GM23338 (cell line): ENCODE measurements at regions not wholly inside any gene's neighbourhood (a gene's known extent, or its start where the extent isn't known, plus 50 kb on each side); places are given as distances from the start of the nearest gene placed in this dataset.
A peak's percentile ranks its signal among the peaks of the same experiment; 100 is the strongest.

Experiments
- ATAC-seq: fragments of 200-7000 bp; cut with Tn5 transposase; 3 replicates; pipeline ENCODE4 v1.9.1; 2020
- DNase-seq: peaks from one replicate; pipeline ENCODE4 v3.0.0-alpha.2; 2015; ENCODE audit warnings: low spot score
- H2AFZ ChIP-seq: fragments of 200-600 bp; sonication (generic); 2 replicates; pipeline ENCODE4 v1.8.0; 2016; ENCODE audit warnings: antibody characterized with exemption, mild to moderate bottlenecking, moderate library complexity
- H3F3A ChIP-seq: fragments of 200-600 bp; sonication (generic); replicated peaks from 2 replicates; pipeline ENCODE4 v1.8.0; 2017; ENCODE audit warnings: antibody characterized with exemption, mixed run types, low read depth
- H3K27ac ChIP-seq: fragments of 200-600 bp; sonication (generic); 2 replicates; pipeline ENCODE4 v1.6.1; 2016; ENCODE audit warnings: low read depth
- H3K27me3 ChIP-seq: fragments of 200-600 bp; sonication (generic); 2 replicates; pipeline ENCODE4 v1.8.0; 2016; ENCODE audit warnings: mild to moderate bottlenecking, mixed run types, moderate library complexity; ENCODE audit not compliant: insufficient read depth
- H3K36me3 ChIP-seq: fragments of 200-600 bp; sonication (generic); 2 replicates; pipeline ENCODE4 v1.8.0; 2016; ENCODE audit warnings: mild to moderate bottlenecking; ENCODE audit not compliant: insufficient read depth
- H3K4me1 ChIP-seq: fragments of 200-600 bp; sonication (generic); 2 replicates; pipeline ENCODE4 v1.8.0; 2016; ENCODE audit warnings: mild to moderate bottlenecking, moderate library complexity; ENCODE audit not compliant: insufficient read depth
- H3K4me2 ChIP-seq: fragments of 200-600 bp; sonication (generic); 2 replicates; pipeline ENCODE4 v1.7.1; 2017; ENCODE audit warnings: mixed run types
- H3K4me3 ChIP-seq: fragments of 200-600 bp; sonication (generic); 2 replicates; pipeline ENCODE4 v1.6.1; 2016; ENCODE audit warnings: mixed run types
- H3K79me2 ChIP-seq: fragments of 200-600 bp; sonication (generic); replicated peaks from 2 replicates; pipeline ENCODE4 v1.8.0; 2017; ENCODE audit warnings: mild to moderate bottlenecking; ENCODE audit not compliant: insufficient read depth
- H3K9me2 ChIP-seq: fragments of 200-600 bp; sonication (generic); 2 replicates; pipeline ENCODE4 v1.8.0; 2017; ENCODE audit not compliant: insufficient read depth
- H4K20me1 ChIP-seq: fragments of 200-600 bp; sonication (generic); replicated peaks from 2 replicates; pipeline ENCODE4 v1.8.0; 2017; ENCODE audit warnings: mild to moderate bottlenecking; ENCODE audit not compliant: insufficient read depth
- H3K27ac Mint-ChIP-seq: 2 replicates; pipeline ENCODE4 v1.8.0; 2020; ENCODE audit warnings: inconsistent platforms, mild to moderate bottlenecking, moderate library complexity, mixed read lengths
- H3K27me3 Mint-ChIP-seq: 3 replicates; pipeline ENCODE4 v1.8.0; 2022; ENCODE audit warnings: low read depth, mild to moderate bottlenecking, moderate library complexity, mixed read lengths, inconsistent platforms; ENCODE audit not compliant: insufficient read depth, poor library complexity
- H3K36me3 Mint-ChIP-seq: 3 replicates; pipeline ENCODE4 v1.8.0; 2021; ENCODE audit warnings: low read depth, mild to moderate bottlenecking, inconsistent platforms, moderate library complexity, mixed read lengths
- H3K4me1 Mint-ChIP-seq: 3 replicates; pipeline ENCODE4 v1.8.0; 2020; ENCODE audit warnings: mild to moderate bottlenecking, inconsistent platforms, mixed read lengths
- H3K4me3 Mint-ChIP-seq: 3 replicates; pipeline ENCODE4 v1.8.0; 2021; ENCODE audit warnings: moderate library complexity, mild to moderate bottlenecking, inconsistent platforms, mixed read lengths
- H3K9me3 Mint-ChIP-seq: 3 replicates; pipeline ENCODE4 v1.8.0; 2020; ENCODE audit warnings: moderate library complexity, mild to moderate bottlenecking, inconsistent platforms, mixed read lengths
- CREB1 ChIP-seq: fragments of 250-450 bp; sonication (Bioruptor Pico); IDR thresholded peaks from 2 replicates; pipeline ENCODE4 v1.5.0; 2020; ENCODE audit warnings: low read depth, mild to moderate bottlenecking, moderate library complexity
- EZH2 ChIP-seq: fragments of 200-600 bp; sonication (generic); IDR thresholded peaks from one replicate; pipeline ENCODE4 v1.8.0; 2017; ENCODE audit warnings: antibody characterized with exemption, mild to moderate bottlenecking, low read depth; ENCODE audit not compliant: unreplicated experiment
- EZH2phosphoT487 ChIP-seq: fragments of 200-600 bp; sonication (generic); IDR thresholded peaks from one replicate; pipeline ENCODE4 v1.8.1; 2018; ENCODE audit warnings: antibody characterized with exemption; ENCODE audit not compliant: unreplicated experiment
- JUNB ChIP-seq: IDR thresholded peaks from one replicate; pipeline ENCODE4 v1.6.1; 2016; ENCODE audit warnings: antibody characterized with exemption; ENCODE audit not compliant: unreplicated experiment
- NANOG ChIP-seq: IDR thresholded peaks from 2 replicates; pipeline ENCODE4 v1.6.1; 2016; ENCODE audit warnings: antibody characterized with exemption, borderline replicate concordance
- POLR2AphosphoS5 ChIP-seq: IDR thresholded peaks from 2 replicates; pipeline ENCODE4 v1.6.1; 2016; ENCODE audit warnings: antibody characterized with exemption, low read depth
- STAT1 ChIP-seq: IDR thresholded peaks from one replicate; pipeline ENCODE4 v1.6.1; 2016; ENCODE audit warnings: antibody characterized with exemption; ENCODE audit not compliant: unreplicated experiment
- ZNF114 ChIP-seq: fragments of 250-450 bp; sonication (Bioruptor Pico); IDR thresholded peaks from 2 replicates; pipeline ENCODE4 v1.5.0; 2020; ENCODE audit warnings: mild to moderate bottlenecking, moderate library complexity
- ZNF331 ChIP-seq: fragments of 250-450 bp; sonication (Bioruptor Pico); IDR thresholded peaks from 2 replicates; pipeline ENCODE4 v1.5.0; 2020; ENCODE audit warnings: low read depth, mild to moderate bottlenecking, moderate library complexity
- TF ChIP-seq, protein P1 (sequence below): IDR thresholded peaks from one replicate; pipeline ENCODE4 v1.6.1; 2018; ENCODE audit warnings: antibody characterized with exemption; ENCODE audit not compliant: unreplicated experiment
- TF ChIP-seq, protein P2 (sequence below): fragments of 250-450 bp; sonication (Bioruptor Pico); IDR thresholded peaks from 2 replicates; pipeline ENCODE4 v1.5.0; 2020; ENCODE audit warnings: mild to moderate bottlenecking, moderate library complexity
- TF ChIP-seq, protein P3 (sequence below): IDR thresholded peaks from 2 replicates; pipeline ENCODE4 v1.6.1; 2016; ENCODE audit warnings: antibody characterized with exemption
- TF ChIP-seq, protein P4 (sequence below), 2 experiments: fragments of 200-600 bp in 1 of 2; sonication (generic) in 1 of 2; conservative IDR thresholded peaks; 2 replicates each; pipeline versions ENCODE4 v1.5.1 to v1.6.1; 2016 to 2017; ENCODE audit warnings: antibody characterized with exemption in 2 of 2, low read depth in 2 of 2, mild to moderate bottlenecking in 2 of 2, moderate library complexity in 1 of 2

DNA sequence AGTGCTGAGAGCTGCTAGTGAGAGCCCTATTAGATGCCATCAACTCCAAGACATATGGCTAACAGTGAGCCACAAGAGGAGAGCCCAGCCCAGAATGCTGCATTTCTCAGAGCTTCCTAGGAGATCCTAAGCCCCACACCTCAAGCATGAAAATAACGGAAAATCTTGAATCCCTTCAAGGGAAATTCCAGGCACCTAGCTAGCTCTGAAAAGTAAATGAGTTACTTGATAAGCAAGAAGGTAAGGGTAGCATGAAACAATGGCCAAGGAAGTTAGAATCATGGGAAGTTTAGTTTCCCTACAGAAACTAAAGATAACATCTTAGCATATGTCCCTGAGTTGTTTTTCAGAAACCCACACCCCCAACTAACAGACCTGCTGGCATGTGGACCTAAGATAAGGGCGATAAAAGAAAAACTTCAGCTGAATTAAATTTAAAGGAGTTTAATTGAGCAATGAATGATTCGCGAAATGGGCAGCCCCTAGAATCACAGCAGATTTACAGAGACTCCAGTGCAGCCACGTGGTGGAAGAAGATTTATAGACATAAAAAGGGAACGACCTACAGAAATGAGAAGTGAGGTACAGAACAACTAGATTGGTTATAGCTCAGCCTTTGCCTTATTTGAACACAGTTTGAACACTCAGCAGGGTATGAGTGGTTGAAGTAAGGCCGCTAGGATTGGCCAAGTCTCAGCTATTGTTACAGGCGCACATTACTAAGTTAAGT is 301.3 kb upstream of the DACH1 start:
- no peaks in the 10 kb centered on the region for H3K27me3 Mint-ChIP-seq
- no peaks in the 10 kb centered on the region for H3K4me1 ChIP-seq
- no peak overlapping the region for H3K4me3 ChIP-seq
- ATAC-seq = no peak
- H3K4me3 Mint-ChIP-seq = no peak overlapping the region
- H3K36me3 Mint-ChIP-seq = no peaks in the 10 kb centered on the region
- TF ChIP-seq JUNB (no peak), ZNF114 (CRISPR knock-in tag) (no peak), STAT1 (no peak), ZNF331 (CRISPR knock-in tag) (no peak), NANOG (no peak), EZH2 (no peak), POLR2AphosphoS5 (no peak), CREB1 (CRISPR knock-in tag) (no peak), EZH2phosphoT487 (no peak)
- TF ChIP-seq, protein P1, sequence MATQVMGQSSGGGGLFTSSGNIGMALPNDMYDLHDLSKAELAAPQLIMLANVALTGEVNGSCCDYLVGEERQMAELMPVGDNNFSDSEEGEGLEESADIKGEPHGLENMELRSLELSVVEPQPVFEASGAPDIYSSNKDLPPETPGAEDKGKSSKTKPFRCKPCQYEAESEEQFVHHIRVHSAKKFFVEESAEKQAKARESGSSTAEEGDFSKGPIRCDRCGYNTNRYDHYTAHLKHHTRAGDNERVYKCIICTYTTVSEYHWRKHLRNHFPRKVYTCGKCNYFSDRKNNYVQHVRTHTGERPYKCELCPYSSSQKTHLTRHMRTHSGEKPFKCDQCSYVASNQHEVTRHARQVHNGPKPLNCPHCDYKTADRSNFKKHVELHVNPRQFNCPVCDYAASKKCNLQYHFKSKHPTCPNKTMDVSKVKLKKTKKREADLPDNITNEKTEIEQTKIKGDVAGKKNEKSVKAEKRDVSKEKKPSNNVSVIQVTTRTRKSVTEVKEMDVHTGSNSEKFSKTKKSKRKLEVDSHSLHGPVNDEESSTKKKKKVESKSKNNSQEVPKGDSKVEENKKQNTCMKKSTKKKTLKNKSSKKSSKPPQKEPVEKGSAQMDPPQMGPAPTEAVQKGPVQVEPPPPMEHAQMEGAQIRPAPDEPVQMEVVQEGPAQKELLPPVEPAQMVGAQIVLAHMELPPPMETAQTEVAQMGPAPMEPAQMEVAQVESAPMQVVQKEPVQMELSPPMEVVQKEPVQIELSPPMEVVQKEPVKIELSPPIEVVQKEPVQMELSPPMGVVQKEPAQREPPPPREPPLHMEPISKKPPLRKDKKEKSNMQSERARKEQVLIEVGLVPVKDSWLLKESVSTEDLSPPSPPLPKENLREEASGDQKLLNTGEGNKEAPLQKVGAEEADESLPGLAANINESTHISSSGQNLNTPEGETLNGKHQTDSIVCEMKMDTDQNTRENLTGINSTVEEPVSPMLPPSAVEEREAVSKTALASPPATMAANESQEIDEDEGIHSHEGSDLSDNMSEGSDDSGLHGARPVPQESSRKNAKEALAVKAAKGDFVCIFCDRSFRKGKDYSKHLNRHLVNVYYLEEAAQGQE = no peak
- TF ChIP-seq, protein P2, sequence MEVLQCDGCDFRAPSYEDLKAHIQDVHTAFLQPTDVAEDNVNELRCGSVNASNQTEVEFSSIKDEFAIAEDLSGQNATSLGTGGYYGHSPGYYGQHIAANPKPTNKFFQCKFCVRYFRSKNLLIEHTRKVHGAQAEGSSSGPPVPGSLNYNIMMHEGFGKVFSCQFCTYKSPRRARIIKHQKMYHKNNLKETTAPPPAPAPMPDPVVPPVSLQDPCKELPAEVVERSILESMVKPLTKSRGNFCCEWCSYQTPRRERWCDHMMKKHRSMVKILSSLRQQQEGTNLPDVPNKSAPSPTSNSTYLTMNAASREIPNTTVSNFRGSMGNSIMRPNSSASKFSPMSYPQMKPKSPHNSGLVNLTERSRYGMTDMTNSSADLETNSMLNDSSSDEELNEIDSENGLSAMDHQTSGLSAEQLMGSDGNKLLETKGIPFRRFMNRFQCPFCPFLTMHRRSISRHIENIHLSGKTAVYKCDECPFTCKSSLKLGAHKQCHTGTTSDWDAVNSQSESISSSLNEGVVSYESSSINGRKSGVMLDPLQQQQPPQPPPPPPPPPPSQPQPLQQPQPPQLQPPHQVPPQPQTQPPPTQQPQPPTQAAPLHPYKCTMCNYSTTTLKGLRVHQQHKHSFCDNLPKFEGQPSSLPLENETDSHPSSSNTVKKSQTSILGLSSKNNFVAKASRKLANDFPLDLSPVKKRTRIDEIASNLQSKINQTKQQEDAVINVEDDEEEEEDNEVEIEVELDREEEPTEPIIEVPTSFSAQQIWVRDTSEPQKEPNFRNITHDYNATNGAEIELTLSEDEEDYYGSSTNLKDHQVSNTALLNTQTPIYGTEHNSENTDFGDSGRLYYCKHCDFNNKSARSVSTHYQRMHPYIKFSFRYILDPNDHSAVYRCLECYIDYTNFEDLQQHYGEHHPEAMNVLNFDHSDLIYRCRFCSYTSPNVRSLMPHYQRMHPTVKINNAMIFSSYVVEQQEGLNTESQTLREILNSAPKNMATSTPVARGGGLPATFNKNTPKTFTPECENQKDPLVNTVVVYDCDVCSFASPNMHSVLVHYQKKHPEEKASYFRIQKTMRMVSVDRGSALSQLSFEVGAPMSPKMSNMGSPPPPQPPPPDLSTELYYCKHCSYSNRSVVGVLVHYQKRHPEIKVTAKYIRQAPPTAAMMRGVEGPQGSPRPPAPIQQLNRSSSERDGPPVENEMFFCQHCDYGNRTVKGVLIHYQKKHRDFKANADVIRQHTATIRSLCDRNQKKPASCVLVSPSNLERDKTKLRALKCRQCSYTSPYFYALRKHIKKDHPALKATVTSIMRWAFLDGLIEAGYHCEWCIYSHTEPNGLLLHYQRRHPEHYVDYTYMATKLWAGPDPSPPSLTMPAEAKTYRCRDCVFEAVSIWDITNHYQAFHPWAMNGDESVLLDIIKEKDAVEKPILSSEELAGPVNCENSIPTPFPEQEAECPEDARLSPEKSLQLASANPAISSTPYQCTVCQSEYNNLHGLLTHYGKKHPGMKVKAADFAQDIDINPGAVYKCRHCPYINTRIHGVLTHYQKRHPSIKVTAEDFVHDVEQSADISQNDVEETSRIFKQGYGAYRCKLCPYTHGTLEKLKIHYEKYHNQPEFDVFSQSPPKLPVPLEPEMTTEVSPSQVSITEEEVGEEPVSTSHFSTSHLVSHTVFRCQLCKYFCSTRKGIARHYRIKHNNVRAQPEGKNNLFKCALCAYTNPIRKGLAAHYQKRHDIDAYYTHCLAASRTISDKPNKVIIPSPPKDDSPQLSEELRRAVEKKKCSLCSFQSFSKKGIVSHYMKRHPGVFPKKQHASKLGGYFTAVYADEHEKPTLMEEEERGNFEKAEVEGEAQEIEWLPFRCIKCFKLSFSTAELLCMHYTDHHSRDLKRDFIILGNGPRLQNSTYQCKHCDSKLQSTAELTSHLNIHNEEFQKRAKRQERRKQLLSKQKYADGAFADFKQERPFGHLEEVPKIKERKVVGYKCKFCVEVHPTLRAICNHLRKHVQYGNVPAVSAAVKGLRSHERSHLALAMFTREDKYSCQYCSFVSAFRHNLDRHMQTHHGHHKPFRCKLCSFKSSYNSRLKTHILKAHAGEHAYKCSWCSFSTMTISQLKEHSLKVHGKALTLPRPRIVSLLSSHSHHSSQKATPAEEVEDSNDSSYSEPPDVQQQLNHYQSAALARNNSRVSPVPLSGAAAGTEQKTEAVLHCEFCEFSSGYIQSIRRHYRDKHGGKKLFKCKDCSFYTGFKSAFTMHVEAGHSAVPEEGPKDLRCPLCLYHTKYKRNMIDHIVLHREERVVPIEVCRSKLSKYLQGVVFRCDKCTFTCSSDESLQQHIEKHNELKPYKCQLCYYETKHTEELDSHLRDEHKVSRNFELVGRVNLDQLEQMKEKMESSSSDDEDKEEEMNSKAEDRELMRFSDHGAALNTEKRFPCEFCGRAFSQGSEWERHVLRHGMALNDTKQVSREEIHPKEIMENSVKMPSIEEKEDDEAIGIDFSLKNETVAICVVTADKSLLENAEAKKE (CRISPR knock-in tag) = no peak
- TF ChIP-seq, protein P3, sequence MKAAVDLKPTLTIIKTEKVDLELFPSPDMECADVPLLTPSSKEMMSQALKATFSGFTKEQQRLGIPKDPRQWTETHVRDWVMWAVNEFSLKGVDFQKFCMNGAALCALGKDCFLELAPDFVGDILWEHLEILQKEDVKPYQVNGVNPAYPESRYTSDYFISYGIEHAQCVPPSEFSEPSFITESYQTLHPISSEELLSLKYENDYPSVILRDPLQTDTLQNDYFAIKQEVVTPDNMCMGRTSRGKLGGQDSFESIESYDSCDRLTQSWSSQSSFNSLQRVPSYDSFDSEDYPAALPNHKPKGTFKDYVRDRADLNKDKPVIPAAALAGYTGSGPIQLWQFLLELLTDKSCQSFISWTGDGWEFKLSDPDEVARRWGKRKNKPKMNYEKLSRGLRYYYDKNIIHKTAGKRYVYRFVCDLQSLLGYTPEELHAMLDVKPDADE = no peak
- TF ChIP-seq, protein P4, sequence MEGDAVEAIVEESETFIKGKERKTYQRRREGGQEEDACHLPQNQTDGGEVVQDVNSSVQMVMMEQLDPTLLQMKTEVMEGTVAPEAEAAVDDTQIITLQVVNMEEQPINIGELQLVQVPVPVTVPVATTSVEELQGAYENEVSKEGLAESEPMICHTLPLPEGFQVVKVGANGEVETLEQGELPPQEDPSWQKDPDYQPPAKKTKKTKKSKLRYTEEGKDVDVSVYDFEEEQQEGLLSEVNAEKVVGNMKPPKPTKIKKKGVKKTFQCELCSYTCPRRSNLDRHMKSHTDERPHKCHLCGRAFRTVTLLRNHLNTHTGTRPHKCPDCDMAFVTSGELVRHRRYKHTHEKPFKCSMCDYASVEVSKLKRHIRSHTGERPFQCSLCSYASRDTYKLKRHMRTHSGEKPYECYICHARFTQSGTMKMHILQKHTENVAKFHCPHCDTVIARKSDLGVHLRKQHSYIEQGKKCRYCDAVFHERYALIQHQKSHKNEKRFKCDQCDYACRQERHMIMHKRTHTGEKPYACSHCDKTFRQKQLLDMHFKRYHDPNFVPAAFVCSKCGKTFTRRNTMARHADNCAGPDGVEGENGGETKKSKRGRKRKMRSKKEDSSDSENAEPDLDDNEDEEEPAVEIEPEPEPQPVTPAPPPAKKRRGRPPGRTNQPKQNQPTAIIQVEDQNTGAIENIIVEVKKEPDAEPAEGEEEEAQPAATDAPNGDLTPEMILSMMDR (conservative IDR thresholded peaks at IDR 0.05; ENCODE audit: low read depth in 2 of 2) = no peak
- no peaks in the 10 kb centered on the region for H3F3A ChIP-seq
- no peaks in the 10 kb centered on the region for H4K20me1 ChIP-seq
- no peak for DNase-seq
- H3K4me2 ChIP-seq = no peak overlapping the region
- no peaks in the 10 kb centered on the region for H3K27me3 ChIP-seq
- H3K4me1 Mint-ChIP-seq = no peaks in the 10 kb centered on the region
- peak overlapping the region; percentile 60; the same call in 1 of the 2 replicates for H2AFZ ChIP-seq
- H3K79me2 ChIP-seq = no peaks in the 10 kb centered on the region
- H3K9me2 ChIP-seq = no peaks in the 10 kb centered on the region
- no peak overlapping the region for H3K27ac Mint-ChIP-seq
- no peaks in the 10 kb centered on the region for H3K9me3 Mint-ChIP-seq
- no peak overlapping the region for H3K27ac ChIP-seq
- no peaks in the 10 kb centered on the region for H3K36me3 ChIP-seq
